ENCODE measurements at regions not wholly inside any gene's neighbourhood (a gene's known extent, or its start where the extent isn't known, plus 50 kb on each side); places are given as distances from the start of the nearest gene placed in this dataset.

- H2AFZ ChIP-seq (ENCODE audit: low read length): no peak overlapping the region
- in situ Hi-C loops (cut with HindIII; ENCODE audit: extremely low pct_ligation_motif_present, low pct_unique_long_range_greater_than_20kb) (no loop called here), intact Hi-C loops (cut with micrococcal nuclease; ENCODE audit: unreplicated experiment) (loop anchor here (2.0 to 5.0 kb wide), 3 partner anchors 819 to 1106 kb away; no protein-coding TSS in a partner anchor)
- no peak for DNase-seq (ENCODE audit: low spot score)
- H3K4me3 ChIP-seq (replicated peaks in 1 of 3; ENCODE audit: insufficient read depth in 1 of 3, low read depth in 2 of 3, low read length in 3 of 3): no peak overlapping the region
- no peak overlapping the region for H3K4me2 ChIP-seq (ENCODE audit: low read depth, low read length)
- H3K27me3 ChIP-seq (ENCODE audit: control insufficient read depth in 1 of 2, insufficient read depth in 2 of 2, low read length in 2 of 2): no peaks in the 10 kb centered on the region
- POLR2A ChIA-PET: no interaction called here
- no TSS peak for BruUV-seq (replicated peaks)
- CTCF ChIA-PET (ENCODE audit: low intra/inter-chr PET ratio, low total read pairs): no interaction called here
- no peak for ATAC-seq
- TF ChIP-seq ZNF841 (CRISPR knock-in tag; IDR thresholded peaks at IDR 0.05; ENCODE audit: borderline replicate concordance) (no peak), ZNF451 (CRISPR knock-in tag; IDR thresholded peaks at IDR 0.05) (no peak), FUBP1 (CRISPR knock-in tag; IDR thresholded peaks at IDR 0.05; ENCODE audit: borderline replicate concordance) (no peak), ZBTB34 (CRISPR knock-in tag; IDR thresholded peaks at IDR 0.05) (no peak), U2AF1 (optimal IDR thresholded peaks at IDR 0.05; ENCODE audit: low read depth, low read length) (no peak), DRAP1 (CRISPR knock-in tag; IDR thresholded peaks at IDR 0.05) (no peak), ZSCAN21 (CRISPR knock-in tag; IDR thresholded peaks at IDR 0.05; ENCODE audit: borderline replicate concordance) (no peak), ZBTB1 (CRISPR knock-in tag; IDR thresholded peaks at IDR 0.05; ENCODE audit: borderline replicate concordance) (no peak), CHD2 (IDR thresholded peaks at IDR 0.05; ENCODE audit: low read depth, low read length) (no peak), ZNF746 (CRISPR knock-in tag; IDR thresholded peaks at IDR 0.05) (no peak), ZNF607 (CRISPR knock-in tag; IDR thresholded peaks at IDR 0.05; ENCODE audit: borderline replicate concordance) (no peak)
- TF ChIP-seq, protein P1, sequence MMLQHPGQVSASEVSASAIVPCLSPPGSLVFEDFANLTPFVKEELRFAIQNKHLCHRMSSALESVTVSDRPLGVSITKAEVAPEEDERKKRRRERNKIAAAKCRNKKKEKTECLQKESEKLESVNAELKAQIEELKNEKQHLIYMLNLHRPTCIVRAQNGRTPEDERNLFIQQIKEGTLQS (CRISPR knock-in tag; IDR thresholded peaks at IDR 0.05): no peak
- H4K20me1 ChIP-seq (ENCODE audit: insufficient read depth, low read length): no peaks in the 10 kb centered on the region
- no peak overlapping the region for H3K27ac ChIP-seq (ENCODE audit: extremely low read length, insufficient read depth, low read length)
- no peaks in the 10 kb centered on the region for H3K79me2 ChIP-seq (ENCODE audit: insufficient read depth, low read length)
- H3K4me1 ChIP-seq (ENCODE audit: insufficient read depth, low read length): no peaks in the 10 kb centered on the region
- no peaks in the 10 kb centered on the region for H3K9me3 ChIP-seq (ENCODE audit: low read length)
- FAIRE-seq: no peak
- H3K9ac ChIP-seq (ENCODE audit: insufficient read depth, low read depth, low read length): no peak overlapping the region
- H3K36me3 ChIP-seq (replicated peaks in 1 of 2; ENCODE audit: control insufficient read depth in 1 of 2, insufficient read depth in 2 of 2, low read length in 2 of 2): no peaks in the 10 kb centered on the region
Measured at GRCh38 chr6:96467814-96468213, 53.8 kb upstream of the UFL1 start.
